HK-2 (cell line): ENCODE measurements at regions not wholly inside any gene's neighbourhood (a gene's known extent, or its start where the extent isn't known, plus 50 kb on each side); places are given as distances from the start of the nearest gene placed in this dataset.
A peak's percentile ranks its signal among the peaks of the same experiment; 100 is the strongest.

Experiments
- DNase-seq: peaks from one replicate; pipeline ENCODE4 v3.0.0-alpha.2; 2018; ENCODE audit not compliant: unreplicated experiment

- DNase-seq, result no peak
These were observed 392.8 kb upstream of the CNR1 start for GRCh38 chr6:88558981-88559380.

GRCh38 chr6:88556663-88557062 lies 390.5 kb upstream of the CNR1 start:
- no peak for DNase-seq

GRCh38 chr6:88548891-88549505 lies 382.9 kb upstream of the CNR1 start:
- DNase-seq, result peak; percentile 57

- DNase-seq, result peak; percentile 44
These were observed 381.6 kb upstream of the CNR1 start for GRCh38 chr6:88547768-88548167.

- no peak for DNase-seq
These were observed 379.8 kb upstream of the CNR1 start for GRCh38 chr6:88545991-88546390.

GRCh38 chr6:88544986-88545612 lies 379.0 kb upstream of the CNR1 start:
- DNase-seq, result no peak

GRCh38 chr6:88539295-88539764 lies 373.2 kb upstream of the CNR1 start:
- no peak for DNase-seq

GRCh38 chr6:88538840-88539239 lies 372.7 kb upstream of the CNR1 start:
- DNase-seq, result no peak

- DNase-seq, result peak; percentile 35
These were observed 372.1 kb upstream of the CNR1 start for GRCh38 chr6:88538130-88538706.

GRCh38 chr6:88536071-88536625 lies 370.0 kb upstream of the CNR1 start:
- DNase-seq, result no peak

- no peak for DNase-seq
These were observed 369.2 kb upstream of the CNR1 start for GRCh38 chr6:88535306-88535705.

- DNase-seq, result no peak
These were observed 366.2 kb upstream of the CNR1 start for GRCh38 chr6:88532241-88532860.

- no peak for DNase-seq
These were observed 363.6 kb upstream of the CNR1 start for GRCh38 chr6:88529726-88530125.

- DNase-seq, result no peak
These were observed 354.3 kb upstream of the CNR1 start for GRCh38 chr6:88520445-88520844.

- no peak for DNase-seq
These were observed 353.8 kb upstream of the CNR1 start for GRCh38 chr6:88520017-88520338.

- no peak for DNase-seq
These were observed 353.3 kb upstream of the CNR1 start for GRCh38 chr6:88519301-88520016.

- no peak for DNase-seq
These were observed 351.6 kb upstream of the CNR1 start for GRCh38 chr6:88517737-88518136.

- DNase-seq, result no peak
These were observed 347.8 kb upstream of the CNR1 start for GRCh38 chr6:88513920-88514319.

GRCh38 chr6:88513471-88513870 lies 347.3 kb upstream of the CNR1 start:
- no peak for DNase-seq

GRCh38 chr6:88512951-88513350 lies 346.8 kb upstream of the CNR1 start:
- peak; percentile 53 for DNase-seq

GRCh38 chr6:88502391-88502790 lies 336.2 kb upstream of the CNR1 start:
- DNase-seq, result no peak
